Lower leg skin (tissue), 3 donors: ENCODE measurements at regions not wholly inside any gene's neighbourhood (a gene's known extent, or its start where the extent isn't known, plus 50 kb on each side); places are given as distances from the start of the nearest gene placed in this dataset.

Experiments
- CTCF ChIP-seq, 3 donors: fragments of 450-650 bp; IDR thresholded peaks; one replicate each; pipeline ENCODE4 v1.5.1; 2016; ENCODE audit warnings: antibody characterized with exemption in 3 of 3, mild to moderate bottlenecking in 3 of 3, moderate library complexity in 2 of 3
- POLR2A ChIP-seq, 2 donors: fragments of 450-650 bp; IDR thresholded peaks; one replicate each; pipeline ENCODE4 v1.6.1; 2016 to 2017; ENCODE audit warnings: antibody characterized with exemption in 2 of 2, mild to moderate bottlenecking in 1 of 2, moderate library complexity in 1 of 2

GRCh38 chr10:57723305-57723704, 544.4 kb downstream of the IPMK start:
- no peak for TF ChIP-seq CTCF (IDR thresholded peaks at IDR 0.05)
- no peak for TF ChIP-seq POLR2A (IDR thresholded peaks at IDR 0.05)
